CD4-positive, alpha-beta T cell treated with Interferon alpha-2 for 1 hour (primary cell): ENCODE measurements at regions not wholly inside any gene's neighbourhood (a gene's known extent, or its start where the extent isn't known, plus 50 kb on each side); places are given as distances from the start of the nearest gene placed in this dataset.
A peak's percentile ranks its signal among the peaks of the same experiment; 100 is the strongest.

Source experiments
- DNase-seq, 2 donors: peaks; one replicate each; pipeline ENCODE4 v3.0.0-alpha.2; 2020 to 2022

DNA sequence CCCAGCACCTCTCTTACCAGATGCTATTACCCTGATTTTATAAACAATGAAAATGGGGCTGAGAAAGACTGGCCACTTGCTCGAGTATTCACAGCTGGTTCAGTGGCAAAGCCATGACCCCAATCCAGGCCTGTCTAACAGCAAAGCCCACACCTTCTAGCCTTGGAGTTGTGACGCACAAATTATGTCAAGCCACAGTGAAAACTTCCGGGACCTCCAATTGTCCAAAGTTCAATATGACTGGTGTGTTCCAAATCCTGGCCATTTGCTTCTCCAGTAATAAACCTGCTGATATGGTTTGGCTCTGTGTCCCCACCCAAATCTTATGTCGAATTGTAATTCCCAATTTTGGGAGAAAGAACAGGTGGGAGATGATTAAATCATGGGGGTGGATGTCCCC lies 64.7 kb upstream of the RIOK3 start:
- DNase-seq = no peak

DNA sequence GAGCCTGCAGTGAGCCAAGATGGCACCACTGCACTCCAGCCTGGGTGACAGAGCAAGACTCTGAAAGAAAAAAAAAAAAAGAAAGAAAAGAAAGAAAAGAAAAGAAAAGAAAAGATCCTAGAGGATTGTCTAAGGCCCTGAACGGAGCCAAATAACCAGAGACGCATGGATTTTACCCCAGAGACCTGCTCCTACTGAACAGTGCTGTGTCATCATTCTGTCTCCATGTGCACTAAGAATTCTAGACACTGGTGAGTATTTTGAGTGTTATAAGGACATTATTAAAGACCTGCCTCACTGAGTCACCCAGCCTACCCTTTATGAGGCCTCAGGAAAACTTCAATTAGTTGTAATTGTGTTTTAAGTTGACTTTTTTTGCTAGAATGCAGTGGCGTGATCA lies 61.9 kb upstream of the RIOK3 start:
- DNase-seq = no peak

DNA sequence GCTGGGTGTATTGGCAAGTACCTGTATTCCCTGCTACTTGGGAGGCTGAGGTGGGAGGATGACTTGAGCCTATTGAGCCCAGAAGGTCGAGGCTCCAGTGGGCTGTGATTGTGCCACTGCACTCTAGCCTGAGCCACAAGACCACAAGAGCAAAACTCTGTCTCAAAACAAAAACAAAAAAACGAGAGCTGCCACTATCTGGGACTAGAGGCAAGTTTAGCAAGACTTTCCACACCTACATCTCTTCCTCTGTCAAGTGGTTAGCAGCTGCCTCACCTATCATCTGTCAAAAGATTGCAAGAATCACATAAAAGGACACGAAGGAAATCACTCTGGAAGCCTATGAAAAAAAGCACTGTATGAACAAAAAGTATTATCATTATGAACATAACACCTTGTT lies 55.2 kb upstream of the RIOK3 start:
- peak in 1 of 2 donors; percentile 10 for DNase-seq

DNA sequence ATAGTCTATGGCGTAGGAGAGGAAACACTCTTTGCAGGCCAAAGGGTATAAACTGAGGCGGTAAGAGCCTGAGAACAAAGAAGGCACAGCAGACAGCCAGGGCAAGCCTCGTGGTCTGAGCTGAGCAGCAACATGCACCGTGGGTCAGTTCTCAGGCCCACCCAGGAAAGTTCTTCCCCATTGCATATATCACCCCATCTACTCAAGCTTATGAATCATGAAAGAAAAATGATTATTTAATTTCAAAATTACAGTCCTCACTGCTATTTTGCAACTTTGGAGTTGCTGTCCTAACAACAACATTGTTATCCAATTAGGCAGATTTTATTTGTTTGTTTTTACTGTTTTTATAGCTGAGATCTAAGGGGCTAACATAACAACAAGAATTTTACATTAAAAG lies 54.7 kb upstream of the RIOK3 start:
- DNase-seq = no peak

DNA sequence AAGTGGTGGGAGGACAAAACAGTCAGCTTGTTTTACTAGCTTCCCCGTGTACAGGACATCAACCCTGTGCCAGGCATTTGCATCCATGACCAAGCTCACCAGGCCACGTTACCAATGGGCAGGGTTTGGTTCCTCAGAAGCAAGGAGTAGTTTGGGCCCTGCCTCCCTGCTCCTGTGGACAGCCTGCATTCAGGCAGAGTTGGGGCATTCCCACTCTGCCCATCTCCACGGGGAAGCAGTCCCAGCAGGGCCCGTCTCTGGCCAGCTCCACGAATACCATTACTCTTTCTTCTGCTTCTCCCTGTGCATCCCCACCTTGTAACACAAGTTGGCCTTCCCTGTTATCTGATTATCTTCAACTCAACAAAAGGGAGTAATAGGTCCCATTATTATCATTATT lies 54.0 kb upstream of the RIOK3 start:
- DNase-seq = no peak

DNA sequence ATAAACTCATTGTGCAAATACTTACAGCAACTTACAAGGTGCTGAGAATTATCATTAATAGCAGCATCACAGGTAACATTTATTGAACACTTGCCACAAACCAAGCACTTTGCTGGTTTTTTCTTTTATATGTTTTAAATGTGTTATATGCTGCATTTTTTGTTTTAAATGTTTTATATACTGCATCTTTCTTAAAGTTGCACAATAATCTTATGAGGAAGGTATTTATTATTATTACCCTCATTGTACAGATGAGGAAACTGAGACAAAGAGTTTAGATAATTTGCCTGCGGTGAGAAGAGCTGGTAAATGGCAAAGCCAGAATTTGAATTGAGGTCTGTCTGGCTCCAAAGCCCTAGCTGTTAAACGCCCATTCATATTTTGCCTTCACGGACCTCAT lies 52.2 kb upstream of the RIOK3 start:
- DNase-seq = no peak

DNA sequence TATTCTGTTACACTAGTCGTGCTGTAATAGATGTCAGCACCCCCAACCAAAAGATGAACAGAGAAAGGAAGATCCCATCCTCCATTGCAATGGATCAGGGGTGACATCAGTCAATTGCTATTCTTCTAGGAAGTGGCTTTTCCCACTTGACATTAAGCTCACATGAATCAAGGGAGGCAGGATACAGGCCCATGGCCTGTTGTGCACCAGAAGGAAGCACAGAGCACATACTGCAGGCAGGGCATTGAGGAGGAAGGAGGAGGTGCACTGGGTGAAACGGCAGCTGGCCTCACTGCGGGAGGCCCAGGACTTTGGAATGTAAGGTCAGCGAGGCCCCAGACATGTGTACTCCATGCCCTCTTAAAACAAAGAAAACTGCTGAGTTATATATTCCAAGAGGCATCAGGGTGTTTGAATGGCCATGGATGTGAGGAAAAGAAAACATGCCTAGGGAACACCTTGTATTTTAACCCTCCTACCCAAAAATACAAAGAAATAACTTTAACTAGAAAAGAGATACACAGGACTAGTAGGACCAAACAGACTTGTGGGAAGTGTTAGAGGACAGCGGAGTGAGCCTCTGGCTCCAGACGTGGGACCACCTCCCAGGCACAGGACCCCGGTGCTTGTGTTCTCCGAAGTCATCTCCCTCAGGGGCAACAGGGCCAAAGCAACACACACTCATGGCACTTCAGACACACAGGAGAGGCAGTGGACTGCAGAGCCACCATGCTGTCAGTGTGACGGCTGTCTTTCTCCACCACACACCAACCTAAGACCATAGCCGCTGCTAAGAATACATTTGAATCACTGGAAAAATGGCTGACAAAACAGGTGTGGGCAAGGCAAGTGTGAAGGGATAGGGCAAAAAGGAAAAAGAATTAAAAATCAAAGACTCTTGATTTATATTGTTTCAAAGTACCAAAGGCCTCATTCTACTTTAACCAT lies 51.4 kb upstream of the RIOK3 start:
- no peak for DNase-seq
